ENCODE measurements at regions not wholly inside any gene's neighbourhood (a gene's known extent, or its start where the extent isn't known, plus 50 kb on each side); places are given as distances from the start of the nearest gene placed in this dataset.
A peak's percentile ranks its signal among the peaks of the same experiment; 100 is the strongest.
"Not testable (repeated sequence)": the region's sequence is repeated elsewhere in the genome, so short reads cannot be mapped to it uniquely, and the experiment has no call there.

DNA sequence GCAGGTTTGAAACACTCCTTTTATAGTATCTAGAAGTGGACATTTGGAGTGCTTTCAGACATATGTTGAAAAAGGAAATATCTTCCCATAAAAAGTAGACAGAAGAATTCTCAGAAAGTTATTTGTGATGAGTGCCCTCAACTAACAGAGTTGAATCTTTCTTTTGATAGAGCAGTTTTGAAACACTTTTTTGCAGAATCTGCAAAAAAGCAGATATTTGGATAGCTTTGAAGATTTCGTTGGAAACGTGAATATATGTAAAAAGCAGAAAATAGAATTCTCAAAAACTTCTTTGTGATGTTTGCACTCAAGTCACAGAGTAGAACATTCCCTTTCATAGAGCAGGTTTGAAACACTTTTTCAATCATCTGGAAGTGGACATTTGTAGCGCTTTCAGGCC is 676.4 kb upstream of the ZNF337 start:
- not testable (repeated sequence) for DNase-seq

DNA sequence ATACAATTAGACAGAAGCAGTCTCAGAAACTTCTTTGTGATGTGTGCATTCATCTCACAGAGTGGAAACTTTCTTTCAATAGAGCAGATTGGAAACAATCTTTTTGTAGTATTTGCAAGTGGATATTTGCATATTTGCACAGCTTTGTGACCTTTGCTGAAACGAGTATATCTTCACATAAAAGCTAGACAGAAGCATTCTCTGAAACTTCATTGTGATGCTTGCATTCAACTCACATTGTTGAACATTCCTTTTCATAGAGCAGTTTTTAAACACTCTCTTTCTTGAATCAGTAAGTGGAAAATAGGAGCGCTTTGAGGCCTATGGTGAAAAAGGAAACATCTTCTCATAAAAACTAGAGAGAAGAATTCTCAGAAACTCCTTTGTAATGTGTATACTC is 657.9 kb upstream of the ZNF337 start:
- DNase-seq = no peak

DNA sequence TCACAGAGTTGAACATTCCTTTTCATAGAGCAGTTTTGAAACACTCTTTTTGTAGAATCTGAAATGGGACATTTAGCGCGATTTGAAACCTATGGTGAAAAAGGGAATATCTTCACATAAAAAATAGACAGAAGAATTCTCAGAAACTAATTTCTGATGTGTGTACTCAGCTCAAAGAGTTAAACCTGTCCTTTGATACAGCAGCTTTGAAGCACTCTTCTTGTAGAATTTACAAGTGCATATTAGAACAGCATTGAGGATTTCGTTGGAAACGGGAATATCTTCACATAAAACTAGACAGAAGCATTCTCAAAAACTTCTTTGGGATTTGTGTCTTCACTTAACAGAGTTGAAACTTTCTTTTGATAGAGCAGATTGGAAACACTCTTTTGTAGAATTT is 650.7 kb upstream of the ZNF337 start:
- no peak for DNase-seq

DNA sequence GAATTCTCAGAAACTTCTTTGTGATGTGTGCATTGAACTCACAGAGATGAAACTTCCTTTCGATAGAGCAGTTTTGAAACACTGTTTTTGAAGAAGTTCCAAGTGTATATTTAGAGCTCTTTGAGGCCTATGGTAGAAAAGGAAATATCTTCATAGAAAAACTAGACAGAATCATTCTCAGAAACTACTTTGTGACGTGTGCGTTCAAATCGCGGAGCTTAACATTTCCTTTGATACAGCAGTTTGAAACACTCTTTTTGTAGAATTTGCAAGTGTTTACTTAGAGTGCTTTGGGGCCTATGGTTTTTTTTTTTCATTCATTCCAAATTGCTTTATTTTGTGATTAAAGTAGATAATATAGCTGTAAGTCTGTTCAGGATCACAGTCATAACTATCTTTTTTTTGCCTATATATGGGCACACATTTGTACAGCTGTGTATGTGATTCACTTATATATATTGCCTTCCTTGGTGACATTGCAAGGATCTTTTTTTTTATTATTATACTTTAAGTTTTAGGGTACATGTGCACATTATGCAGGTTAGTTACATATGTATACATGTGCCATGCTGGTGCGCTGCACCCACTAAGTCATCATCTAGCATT is 643.9 kb upstream of the ZNF337 start:
- not testable (repeated sequence) for DNase-seq

DNA sequence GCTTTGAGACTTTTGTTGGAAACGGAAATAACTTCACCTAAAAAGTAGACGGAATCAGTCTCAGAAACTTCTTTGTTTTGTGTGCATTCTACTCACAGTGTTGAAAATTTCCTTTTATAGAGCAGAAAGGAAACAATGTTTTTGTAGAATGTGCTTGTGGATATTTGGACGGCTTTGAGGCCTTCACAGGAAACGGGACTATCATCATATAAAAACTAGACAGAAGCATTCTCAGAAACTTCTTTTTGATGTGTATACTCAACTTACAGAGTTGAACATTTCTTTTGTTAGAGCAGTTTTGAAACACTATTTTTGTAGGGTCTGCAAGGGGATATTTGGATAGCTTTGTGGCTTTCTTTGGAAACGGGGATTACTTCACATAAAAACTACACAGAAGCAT is 627.5 kb upstream of the ZNF337 start:
- no peak for DNase-seq

DNA sequence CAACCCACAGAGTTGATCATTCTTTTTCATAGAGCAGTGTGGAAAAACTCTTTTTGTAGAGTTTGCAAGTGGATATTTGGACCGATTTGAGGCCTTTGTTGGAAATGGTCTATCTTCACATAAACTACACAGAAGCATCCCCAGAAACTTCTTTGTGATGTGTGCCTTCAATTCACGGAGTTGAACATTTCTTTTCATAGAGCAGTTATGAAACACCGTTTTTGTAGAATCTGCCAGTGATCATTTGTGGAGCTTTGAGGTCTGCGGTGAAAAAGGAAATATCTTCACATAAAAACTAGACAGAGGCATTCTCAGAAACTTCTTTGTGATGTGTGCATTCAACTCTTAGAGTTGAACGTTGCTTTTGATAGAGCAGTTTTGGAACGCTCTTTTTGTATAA is 618.4 kb upstream of the ZNF337 start:
- no peak for DNase-seq

DNA sequence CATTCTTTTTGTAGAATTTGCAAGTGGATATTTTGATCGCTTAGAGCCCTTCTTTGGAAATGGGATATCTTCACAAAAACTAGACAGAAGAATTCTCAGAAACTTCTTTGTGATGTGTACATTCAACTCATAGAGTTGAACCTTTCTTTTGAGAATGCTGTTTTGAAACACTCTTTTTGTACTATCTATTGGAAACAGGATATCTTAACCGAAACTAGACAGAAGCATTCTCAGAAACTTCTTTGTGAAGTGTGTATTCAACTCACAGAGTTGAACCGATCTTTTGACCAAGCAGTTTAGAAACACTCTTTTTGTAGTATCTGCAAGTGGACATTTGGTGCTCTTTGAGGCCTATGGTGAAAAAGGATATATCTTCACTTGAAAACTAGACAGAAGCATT is 613.1 kb upstream of the ZNF337 start:
- DNase-seq = not testable (repeated sequence)

DNA sequence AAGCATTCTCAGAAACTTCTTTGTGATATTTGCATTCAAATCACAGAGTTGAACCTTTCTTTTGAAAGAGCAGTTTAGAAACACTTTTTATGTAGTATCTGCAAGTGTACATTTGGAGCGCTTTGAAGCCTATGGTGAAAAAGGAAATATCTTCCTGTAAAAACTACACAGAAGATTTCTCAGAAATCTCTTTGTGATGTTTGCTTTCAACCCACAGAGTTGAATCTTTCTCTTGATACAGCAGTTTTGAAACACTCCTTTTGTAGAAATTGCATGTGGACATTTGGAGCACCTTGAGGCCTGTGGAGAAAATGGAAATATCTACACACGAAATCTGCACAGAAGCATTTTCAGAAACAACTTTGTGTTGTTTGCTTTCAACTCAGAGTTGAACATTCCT is 612.3 kb upstream of the ZNF337 start:
- no peak for DNase-seq

DNA sequence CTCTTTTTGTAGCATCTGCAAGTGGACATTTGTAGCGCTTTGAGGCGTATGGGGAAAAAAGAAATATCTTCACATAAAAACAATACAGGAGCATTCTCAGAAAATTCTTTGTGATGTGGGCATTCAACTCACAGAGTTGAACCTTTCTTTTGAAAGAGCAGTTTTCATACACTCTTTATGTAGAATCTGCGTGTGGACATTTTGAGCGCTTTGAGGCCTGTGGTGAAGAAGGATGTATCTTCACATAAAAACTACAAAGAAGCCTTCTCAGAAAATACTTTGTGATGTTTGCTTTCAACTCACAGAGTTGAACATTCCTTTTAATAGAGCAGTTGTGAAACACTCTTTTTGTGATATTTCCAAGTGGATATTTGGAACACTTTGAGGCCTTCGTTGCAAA is 598.4 kb upstream of the ZNF337 start:
- DNase-seq = no peak

DNA sequence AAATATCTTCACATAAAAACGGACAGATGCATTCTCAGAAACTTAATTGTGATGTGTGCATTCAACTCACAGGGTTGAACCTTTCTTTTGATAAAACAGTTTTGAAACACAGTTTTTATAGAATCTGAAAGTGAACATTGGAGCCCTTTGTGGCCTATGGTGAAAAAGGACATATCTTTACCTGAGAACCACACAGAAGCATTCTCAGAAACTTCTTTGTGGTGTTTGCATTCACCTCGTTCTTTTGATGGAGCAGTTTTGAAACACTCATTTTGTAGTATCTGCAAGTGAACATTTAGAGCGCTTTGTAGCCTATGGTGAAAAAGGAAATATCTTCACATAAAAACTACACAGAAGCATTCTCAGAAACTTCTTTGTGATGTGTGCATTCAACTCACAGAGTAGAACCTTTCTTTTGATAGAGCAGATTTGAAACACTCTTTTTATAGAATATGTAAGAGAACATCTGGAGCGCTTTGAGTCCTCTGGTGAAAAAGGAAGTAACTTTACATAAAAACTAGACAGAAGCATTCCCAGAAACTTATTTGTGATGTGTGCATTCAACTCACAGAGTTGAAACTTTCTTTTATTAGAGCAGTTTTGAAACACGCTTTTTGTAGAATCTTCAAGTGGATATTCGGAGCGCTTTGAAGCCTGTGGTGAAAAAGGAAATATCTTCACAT is 591.9 kb upstream of the ZNF337 start:
- not testable (repeated sequence) for DNase-seq

DNA sequence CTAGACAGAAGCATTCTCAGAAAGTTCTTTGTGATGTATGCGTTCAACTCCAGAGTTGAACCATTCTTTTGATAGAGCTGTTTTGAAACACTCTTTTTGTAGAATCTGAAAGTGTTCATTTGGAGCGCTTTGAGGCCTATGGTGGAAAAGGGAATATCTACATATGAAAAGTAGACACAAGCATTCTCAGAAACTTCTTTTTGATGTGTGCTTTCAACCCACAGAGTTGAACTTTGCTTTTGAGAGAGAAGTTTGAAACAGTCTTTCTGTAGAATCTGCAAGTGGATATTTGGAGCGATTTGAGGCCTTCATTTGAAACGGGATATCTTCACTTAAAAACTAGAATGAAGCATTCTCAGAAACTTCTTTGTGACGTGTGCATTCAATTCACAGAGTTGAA is 582.6 kb upstream of the ZNF337 start:
- no peak for DNase-seq

DNA sequence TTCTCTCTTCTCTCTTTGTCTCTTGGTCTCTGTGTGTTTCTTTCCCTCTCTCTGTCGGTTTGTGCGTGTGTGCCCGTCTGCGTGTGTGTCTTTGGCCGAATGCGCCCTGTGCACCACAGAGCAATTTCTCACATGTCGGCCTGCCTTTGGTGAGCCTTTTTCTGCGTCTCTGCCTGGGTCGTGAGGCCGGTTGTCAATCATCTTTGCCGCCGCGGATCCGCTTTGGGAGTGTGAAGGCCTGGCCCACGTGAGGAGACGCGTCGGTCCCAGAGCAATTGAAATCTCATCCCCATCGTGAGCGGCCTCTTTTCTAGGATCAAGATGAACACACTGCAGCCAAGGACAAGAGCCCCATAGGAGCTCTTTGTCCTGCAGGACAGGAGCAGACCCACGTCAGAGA is 580.7 kb upstream of the ZNF337 start:
- no peak for DNase-seq

DNA sequence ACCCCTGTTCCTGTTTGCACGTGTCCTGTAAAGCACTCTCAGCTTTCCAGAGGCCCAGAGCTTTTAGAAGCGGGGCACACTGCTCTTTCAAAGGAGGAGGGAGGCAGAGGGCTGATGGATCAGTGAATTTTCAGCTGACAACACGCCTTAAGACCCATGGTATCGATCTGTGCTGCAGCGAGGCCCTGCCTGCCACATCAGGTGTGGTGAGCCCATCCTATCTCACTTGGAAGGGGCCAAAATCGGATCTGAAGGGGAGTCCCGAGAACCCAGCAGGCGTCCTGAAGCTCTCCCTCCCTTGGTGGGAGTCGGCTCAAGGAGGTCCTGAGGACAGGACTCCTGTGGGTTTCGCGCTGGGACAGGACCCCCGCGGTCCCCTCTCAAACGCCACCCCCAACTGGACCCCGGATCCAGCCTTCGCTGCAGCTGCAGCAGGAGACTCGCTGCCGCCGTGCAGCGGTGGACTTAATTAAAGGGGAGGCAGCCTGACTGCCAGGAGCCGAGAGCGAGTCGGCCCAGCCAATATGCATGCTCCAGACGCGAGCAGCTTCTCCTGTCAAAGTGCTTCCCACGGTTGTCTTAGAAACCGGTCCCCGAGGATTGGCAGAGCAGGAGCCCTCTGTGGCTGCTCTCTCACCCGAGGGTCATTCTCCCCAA is 580.0 kb upstream of the ZNF337 start:
- peak in 26 of 56 donors; percentile 0 to 38 (median 4) for DNase-seq

DNA sequence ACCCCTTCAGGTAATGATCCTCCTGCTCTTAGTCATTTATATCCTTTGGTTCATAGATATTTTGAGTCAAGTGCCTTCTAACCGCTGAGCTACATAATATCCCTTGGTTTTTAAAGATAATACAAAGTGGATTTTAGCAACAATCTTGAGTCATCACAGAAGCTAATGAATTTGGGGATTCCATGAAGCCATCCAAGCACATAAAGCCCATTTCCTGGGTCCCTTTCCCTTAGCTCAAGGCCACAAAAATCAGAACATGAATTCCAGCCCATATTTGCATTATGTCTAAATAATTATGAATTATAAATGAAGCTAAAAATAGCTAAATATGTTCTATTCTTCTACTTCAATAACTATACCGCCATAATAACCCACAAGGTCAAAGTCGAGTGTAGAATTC is 572.1 kb upstream of the ZNF337 start:
- DNase-seq = not testable (repeated sequence)

DNA sequence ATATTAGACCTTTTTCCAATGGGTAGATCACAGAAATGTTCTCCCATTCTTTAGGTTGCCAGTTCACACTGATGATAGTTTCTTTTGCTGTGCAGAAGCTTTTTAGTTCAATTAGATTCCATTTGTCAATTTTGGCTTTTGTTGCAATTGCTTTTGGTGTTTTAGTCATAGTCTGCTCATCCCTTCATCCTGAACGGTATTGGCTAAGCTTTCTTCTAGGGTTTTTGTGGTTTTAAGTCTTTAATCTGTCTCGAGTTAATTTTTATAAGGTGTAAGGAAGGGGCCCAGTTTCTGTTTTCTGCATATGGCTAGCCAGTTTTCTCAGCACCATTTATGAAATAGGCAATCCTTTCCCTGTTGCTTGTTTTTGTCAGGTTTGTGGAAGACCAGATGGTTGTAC is 564.3 kb upstream of the ZNF337 start:
- not testable (repeated sequence) for DNase-seq

DNA sequence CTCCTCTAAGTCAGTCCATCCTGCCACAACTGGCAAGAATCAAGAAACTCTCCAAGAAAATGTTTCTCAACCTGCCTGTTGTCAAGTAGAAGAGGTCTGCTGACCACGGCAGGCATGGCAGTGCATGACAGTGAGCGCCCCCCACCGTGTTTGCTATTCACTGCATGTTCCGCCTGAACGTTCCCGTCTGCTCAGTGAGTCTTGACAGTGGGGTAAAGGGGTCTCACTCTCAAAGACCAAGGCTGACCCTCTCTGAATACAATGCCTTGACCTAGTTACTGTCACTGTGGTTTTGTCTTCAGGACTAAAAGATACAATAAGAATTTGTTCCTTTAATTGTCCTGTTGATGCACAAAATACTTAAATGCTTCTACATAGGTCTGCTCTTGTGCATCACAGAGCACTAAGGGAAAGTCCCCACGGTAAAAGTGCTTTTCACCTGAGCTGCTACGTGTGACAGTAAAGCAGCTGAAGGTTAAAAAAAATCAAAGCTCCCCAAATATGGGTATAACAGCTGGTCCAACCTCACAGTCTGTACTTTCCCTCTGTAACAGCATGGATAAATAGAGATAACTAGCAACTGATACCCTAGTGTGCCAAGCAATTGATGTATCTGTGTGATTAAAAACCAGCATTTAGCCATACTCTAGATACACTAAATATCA is 555.8 kb upstream of the ZNF337 start:
- not testable (repeated sequence) for DNase-seq

DNA sequence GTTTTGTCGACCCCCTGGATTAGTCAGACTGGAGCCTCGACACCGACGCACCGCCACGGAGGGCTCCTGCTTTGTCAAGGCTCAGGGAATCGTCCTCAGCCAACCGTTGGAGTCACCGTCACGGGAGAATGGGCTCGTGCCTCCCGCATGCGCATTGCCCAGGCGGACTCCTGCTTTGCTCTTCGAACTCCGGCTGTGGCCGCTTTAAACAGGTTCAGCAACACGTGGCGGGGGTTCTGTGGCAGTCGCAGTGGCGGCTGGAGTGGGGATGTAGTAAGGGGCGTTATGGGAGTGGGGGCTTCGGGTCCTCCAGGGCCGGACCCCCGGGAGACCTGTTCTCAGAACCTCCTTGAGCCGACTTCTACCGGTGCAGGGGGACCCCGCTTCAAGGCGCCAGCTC is 554.7 kb upstream of the ZNF337 start:
- not testable (repeated sequence) for DNase-seq

DNA sequence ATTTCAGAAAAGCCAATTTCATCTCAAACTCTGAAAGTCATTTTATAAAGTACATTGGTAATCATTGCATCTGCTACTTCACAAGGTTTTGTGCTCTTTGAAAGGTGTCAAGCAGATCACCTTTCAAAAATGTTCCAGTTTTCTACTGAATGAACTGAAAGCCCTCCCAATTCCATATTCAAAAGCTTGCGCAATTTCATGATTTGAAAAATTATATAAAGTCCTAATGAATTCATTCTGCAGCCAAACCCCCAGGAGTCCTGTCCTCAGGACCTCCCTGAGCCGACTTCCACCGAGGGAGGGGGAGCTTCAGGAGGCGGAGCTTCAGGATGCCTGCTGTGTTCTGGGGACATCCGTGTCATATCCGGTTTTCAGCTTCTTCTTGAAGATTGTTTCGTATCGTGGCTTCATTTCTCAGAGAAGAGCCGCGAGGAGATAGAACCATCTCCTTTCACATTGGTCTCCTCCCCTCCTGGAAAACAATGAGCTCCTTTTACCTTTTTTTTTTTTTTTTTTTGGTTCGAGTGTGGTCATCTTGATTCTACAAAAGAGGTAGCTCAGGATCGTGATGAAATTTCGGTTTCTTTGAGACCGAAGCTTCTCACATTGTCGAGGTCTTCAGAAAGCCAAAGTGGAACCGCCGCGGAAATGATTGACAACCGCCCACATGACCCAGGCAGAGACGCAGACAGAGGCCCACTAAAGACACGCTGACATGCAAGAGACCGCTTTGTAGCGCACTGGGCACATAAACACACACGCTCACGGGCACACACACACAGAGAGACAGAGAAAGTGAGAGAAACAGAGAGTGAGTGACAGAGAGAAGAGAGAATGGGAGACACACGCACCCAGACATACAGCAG is 553.8 kb upstream of the ZNF337 start:
- DNase-seq = not testable (repeated sequence)

DNA sequence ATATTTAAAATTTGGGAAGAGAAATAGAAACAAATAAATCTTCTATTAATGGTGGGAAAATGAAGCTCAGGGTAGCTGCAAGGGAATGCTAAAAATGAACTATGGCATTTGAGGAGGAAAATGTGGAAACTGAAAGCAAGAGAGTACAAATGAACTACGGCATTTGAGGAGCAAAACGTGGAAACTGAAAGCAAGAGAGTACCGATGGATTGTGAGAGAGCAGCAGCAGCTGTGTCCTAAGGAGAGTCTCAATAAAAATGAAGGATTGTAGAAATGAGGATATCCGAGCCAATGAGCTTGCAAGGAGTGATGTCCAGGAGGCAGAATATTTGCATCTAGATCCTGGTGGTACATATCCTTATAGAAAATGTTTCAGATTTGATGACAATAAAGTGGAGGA is 547.1 kb upstream of the ZNF337 start:
- DNase-seq = no peak

DNA sequence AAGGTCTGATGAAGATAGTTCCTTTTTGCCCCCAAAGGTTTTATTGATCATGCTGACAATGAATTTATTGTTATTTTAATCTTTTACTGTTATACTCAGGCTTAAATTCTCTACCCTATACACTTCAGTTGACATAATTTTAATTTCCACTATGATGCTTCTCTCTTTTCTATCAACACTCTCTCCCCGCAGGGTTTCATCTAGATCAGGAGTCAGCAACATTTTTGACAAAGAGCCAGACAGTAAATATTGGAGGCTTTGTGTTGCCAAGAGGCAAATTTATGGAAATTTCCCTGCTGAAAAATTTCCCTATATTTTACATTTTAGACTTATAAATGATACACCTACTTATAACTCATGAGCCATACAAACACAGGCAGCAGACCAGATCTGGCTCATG is 524.0 kb upstream of the ZNF337 start:
- not testable (repeated sequence) for DNase-seq

DNA sequence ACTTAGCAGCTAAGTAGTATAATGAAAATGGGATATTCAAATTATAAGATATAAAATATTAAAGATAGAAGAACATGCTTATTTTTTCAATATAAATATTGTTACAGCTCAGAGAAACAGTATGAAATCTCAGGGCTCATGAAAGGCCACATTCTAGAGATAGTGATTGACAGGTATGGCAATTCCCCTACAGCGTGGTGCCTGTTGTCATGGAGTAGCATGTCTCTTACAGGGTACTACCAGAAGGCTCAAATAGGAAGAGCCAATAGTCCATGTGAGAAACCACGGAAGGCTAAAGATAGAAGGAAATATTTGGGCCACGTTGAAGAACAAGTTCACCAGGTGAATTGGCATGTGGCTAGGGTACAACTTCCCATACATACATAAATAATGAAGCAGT is 522.9 kb upstream of the ZNF337 start:
- DNase-seq = not testable (repeated sequence)

Data from nucleus accumbens (tissue), 56 donors.